A204.1 (cell line): ENCODE measurements at regions not wholly inside any gene's neighbourhood (a gene's known extent, or its start where the extent isn't known, plus 50 kb on each side); places are given as distances from the start of the nearest gene placed in this dataset.

Experiments used
- FAIRE-seq: peaks from 2 replicates; lab custom pipeline; 2012; peaks lifted over from hg19 to GRCh38; lab: Jason Lieb, UNC

DNA sequence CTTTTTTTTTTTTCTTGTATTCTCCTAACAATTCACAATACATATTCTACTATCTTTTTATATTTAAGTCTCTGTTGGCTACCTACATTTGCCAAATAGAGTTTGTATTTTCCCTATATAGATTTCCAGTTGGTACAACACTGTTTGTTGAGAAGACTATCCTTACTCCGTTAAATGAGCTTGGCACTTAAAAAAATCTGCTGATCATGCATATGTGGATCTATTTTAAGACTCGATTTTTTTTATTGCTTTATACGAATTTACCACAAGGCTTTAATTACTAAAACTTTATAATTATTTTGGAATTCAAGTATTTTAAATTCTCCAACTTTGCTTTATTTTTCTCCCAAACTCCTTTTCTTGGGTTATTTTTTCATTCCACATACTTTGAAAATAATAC lies 855.6 kb downstream of the C6orf118 start:
- no peak for FAIRE-seq

DNA sequence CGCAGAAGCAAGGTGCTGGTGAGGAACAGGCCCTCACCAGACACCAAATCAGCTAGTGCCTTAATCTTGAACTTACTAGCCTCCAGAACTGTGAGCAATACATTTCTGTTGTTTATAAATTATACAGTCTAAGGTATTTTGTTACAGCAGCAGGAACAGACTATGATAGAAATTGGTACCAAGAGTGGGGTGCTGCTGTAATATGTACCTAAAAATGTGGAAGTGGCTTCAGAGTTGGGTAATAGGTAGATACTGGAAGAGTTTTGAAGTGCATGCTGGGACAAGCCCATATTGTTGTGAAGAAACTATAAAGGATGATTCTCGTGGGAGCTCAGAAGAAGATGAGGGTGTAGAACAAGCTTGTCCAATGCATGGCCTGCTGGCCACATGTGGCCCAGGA lies 866.8 kb downstream of the C6orf118 start:
- FAIRE-seq: no peak

DNA sequence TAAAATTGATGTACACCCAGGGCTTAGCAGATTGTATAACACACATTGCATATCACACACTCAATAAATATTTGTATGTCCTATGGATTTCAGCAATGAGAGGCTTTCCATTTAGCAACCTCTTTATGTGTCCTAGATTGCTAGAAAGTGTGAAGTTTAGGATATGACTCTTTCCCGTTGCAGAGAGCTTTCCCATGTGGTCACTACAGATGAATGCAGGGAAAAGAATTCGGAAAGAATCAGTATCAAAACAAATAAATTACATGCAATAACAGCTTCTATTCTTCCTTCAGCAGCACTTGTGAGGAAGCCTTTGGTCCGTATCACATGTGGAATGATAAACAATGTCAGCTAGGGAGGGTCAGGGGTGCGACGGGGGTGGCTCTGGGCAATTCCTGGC lies 870.1 kb downstream of the C6orf118 start:
- FAIRE-seq: no peak

DNA sequence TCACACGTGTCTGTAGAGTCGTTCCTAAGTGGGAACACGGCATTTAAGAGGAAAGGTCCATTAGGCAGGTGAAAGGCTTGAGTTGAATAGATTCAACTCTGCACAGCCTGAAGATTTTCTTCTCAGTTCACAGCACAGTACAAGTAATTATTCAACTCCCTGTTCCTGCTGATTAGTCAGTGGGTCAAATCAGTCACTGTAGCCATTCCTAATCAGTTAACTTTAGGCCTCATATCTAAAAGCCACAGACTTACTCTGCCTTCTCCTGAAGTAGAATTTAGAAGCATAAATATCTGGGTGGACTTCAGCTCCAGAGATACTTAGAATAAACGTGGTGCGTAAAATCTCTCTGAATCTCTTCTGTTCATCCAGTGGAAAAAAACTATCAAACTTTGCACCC lies 872.4 kb downstream of the C6orf118 start:
- FAIRE-seq: no peak

DNA sequence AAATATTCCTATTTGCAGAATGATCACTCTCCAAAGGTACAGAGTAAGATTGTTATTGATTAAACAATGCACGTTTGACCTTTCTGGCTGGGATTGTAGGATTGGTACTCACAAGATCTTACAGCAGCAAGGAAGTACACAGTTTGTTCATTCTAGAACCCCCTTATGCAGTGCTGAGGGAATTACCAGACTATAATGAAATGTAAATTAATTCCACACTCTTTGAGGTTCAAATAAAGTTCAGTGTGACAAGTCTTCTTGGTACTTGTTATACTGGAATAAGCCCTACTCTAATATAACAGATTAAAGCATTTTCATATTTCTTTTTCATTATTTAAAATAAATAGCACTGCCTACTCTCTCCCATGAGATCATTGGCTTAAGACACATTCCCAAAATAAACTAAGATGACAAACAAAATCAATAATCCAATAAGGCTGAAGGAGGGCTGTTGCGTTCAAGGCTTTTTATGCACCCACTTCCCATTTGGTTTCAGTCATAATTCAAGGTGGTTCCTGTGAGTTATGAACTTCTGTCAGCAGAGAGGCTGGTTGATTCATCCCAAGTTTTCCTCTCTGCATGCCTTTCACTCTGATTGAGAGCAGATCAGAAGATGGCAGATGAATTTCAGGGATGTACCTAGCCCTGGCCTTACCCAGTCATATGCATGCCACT lies 881.5 kb downstream of the C6orf118 start:
- FAIRE-seq: no peak

DNA sequence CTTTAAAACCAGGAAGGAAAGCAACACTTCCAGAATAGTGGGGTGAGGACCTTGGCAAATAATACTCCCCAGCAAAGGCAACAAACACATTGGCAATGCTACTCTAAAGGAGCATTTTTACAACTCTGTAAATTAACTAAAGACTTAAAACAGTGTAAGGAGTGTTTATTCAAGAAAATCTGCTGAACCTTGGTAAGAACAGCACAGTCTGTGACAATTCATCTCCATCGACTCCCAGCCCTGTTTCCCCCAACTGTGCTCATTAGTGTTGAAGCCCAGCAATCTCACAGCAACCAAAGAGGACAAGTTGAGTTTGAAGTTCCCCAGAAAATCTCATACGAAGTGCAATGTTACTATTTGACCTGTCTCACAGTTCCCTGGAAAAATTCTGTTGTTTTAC lies 884.9 kb downstream of the C6orf118 start:
- no peak for FAIRE-seq

DNA sequence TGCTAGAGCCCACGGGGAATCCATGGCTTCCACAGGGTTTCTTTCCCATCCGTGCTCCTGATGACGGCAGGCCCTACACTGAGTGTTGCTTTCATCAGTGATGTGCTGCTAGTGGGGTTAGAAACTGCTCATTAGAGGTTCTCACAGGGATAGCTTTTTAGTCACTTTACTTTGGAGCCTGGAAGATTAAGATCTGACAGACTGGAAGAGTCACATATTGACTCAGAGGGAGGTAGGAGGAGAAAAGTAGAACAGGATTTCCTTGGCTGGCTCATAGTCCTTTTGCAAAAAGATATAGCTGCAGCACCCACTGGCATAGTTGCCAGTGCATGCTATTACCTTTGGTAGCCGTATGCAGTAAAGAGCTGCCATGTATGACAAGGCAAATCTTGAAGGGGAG lies 890.3 kb downstream of the C6orf118 start:
- FAIRE-seq: no peak

DNA sequence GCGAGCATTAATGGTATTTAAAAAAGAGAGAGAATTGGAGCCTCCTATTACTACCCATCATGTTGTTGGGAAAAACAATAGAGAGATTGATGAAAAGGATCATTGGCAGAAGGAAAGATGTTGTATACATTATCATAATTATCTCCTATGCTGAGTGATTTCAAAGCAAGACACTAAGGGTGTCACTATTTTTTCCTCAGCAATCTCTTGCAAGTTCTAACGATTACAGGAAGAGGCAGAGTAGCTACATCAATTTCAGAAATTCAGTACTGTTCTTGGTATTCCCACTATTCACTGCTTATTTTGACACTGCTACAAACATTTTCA lies 891.2 kb downstream of the C6orf118 start:
- no peak for FAIRE-seq

DNA sequence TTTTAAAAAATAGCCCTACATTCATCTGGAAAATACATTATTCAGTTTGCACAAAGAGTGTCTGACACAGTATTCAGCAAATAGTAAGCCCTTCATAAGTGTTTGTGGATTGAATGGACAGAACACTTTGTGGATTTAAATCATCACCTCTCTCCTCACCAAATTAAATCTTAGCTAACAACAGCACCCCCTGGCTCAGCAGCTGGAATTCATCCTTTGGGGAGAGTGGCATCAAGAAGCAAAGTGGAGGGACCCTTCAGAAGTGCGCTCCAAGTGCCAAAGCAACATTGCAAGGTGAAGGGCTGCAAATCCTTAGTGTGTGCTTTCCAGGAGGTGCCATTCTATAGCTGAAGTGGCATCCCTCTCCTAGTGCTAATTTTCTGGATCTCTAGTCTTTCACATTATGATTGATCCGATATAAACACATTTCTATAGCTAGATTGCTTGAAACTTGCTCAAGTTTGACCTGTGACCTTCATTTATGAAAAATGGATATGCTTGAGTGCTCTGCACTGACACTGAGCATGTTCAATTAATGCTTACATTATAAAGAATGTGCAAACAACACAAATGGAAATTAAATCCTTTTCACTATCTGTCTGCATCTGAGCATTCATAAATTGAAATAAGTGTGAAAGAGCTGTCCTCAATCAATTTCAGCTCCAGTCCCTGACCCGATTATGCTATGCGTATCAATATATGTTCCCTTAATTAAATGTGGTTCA lies 891.7 kb downstream of the C6orf118 start:
- FAIRE-seq: no peak

DNA sequence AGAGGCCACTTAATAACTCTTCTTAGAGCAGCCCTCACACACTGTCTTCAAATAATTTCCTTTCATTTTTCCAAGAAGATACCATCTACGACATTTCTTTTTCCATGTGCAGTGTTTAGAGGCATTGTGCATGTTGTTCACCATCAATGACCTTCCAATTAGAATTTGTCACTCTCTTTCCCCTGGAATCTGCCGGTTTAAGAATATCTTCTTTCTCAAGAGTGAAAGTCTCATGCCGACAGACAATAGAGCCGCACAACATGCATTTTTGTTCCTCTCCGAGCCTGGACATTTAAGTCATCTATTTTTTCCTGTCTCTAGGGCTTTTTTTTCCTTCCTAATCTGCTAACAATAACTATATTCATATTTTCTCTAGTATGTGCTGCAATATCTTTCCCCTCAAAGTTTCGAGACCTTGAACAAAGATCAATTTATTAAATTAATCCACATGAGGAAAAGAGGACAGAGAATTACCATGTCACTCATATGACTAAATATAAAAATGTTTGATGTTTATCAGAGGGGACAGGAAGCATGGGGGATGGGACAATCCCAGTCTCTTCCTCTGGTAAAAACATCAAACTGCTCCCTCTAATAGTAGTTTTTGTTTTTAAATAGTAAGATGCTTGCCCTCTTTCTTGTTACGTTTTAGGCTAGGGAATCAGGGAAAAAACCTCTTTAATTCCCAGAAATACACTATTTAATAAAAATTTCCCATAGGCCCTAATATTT lies 893.4 kb downstream of the C6orf118 start:
- FAIRE-seq: no peak

DNA sequence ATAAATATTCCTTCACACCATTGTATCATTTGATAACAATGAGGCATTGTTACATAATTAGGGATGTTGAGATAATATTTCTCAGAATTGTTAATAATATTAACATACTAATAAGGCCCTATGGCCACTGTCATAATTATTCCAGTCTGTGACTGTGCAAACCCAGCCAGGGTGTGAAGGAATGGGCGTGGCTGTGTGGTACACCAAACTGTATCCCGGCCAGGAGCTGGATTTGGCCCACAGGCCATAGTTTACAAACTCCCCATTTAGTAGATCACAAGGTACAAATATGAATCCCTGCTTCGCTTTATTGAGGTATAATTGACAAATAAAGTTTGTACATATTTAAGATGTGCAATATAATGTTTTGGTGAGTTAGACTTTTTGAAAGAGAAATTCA lies 894.7 kb downstream of the C6orf118 start:
- no peak for FAIRE-seq

DNA sequence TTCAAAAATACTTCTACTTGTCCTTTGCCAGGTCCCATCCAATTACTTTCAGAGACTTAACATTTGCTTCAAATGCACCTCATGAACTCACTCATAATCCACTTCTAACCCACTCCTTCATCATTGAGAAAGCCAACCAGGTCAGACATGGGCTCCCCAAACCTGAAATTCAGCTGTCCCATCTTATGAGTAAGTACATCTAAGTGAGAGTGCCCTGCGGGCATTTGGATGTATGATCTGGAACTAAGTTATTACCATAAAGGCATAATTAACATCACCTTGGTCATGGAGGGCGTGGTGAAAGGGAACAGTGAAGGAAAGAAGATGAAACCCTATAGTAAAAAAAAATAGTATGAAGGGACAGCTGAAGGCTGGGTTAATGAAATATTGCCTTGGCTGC lies 896.8 kb downstream of the C6orf118 start:
- no peak for FAIRE-seq

DNA sequence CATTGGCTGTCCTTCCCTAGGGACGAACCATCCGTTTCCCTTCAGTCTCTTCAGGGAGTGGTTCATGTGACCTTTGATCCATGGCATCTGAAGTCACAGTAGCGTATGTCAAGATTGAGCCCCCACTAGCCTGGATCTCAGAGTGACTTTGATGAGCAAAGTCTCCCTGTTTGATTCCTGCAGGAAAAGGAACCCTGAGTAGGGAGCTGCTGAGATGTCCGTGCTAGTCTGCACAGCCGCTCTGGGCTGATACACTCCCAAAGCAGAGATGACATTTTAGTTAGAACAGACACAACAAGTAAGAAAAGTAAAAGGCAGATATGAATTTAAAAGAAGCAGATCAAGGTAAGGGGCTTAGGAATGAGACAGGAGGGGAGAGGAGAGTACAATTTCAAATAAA lies 899.4 kb downstream of the C6orf118 start:
- FAIRE-seq: no peak

DNA sequence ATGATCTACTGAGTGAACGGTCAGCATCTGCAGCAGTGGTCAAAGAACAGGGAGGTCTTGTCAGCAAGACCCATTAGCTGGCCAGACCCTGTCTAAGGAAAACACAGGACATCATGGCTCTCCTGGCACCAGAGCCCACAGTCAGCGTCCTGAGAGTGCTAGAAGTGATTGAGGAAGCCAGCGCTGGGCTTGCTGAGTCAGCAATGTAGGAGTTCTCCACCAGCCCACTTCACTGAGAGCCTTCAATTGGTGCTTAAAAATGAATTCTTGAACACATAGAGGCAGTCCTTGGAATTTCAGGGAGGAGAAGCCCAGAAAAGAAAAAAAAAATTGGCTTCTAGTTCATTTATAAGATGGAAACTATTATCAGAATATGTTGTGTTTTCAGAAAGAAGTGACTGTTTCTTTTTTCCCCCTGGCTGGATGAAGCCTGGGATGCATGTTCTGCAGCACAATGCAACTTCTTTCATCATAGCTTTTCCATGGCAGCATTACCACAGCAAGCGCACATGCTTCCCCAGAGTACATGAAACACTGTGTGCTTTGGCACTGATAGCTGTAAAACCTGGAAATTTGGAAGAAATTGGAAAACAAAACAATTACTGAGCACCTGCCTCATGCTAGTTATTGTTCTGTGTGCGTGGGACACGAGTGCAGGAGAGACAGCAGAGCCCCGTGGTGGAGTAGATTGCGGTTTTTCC lies 899.9 kb downstream of the C6orf118 start:
- no peak for FAIRE-seq

DNA sequence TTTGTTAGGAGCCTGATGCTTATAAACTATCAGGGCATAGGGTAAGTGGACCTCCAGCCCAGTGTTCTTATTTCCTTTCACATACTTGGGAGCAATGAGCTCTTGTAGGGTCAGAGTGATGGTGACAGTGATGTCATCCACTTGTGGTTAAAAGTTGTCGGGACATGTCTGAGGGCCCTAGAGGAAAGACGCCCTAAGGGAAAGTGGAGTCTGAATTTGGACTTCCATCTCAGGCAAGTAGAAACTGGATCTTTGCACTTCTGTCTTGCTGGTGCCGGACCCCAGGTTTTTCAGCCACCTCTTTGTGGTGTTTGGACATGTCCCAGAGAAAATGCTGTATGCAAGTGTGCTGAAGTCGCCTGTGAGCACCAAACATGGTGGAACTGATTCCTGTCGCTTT lies 900.5 kb downstream of the C6orf118 start:
- FAIRE-seq: no peak

DNA sequence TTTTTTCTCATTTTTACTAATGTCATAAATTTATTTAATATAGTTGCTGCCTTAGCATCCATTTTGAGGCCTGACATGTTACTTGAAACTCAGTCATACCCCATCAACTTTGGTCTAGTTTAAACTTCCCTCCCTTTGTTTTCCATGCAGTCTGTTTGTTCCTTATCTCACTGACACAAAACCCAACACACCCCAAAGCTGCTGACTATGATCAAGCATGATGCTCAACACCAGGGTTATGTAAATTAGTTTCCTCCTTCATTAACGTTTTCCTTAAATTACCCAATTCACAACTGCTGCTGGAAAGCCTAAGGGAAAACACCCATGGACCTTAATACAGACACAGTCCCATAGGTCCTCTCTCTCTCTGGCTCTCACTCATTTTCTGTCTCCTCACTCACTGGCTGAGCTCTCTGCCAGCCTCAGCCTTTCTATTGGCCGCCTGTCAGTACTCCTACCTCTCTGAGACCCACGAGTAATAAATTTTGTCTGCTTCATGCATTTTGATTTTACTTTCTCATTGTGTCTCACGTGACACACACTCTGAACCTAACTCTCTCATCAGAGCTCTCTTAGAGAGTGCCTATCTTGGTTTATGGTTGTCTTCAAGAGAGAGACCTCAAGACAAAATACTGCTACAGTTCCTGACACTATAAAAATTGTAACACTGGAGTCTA lies 904.5 kb downstream of the C6orf118 start:
- no peak for FAIRE-seq

DNA sequence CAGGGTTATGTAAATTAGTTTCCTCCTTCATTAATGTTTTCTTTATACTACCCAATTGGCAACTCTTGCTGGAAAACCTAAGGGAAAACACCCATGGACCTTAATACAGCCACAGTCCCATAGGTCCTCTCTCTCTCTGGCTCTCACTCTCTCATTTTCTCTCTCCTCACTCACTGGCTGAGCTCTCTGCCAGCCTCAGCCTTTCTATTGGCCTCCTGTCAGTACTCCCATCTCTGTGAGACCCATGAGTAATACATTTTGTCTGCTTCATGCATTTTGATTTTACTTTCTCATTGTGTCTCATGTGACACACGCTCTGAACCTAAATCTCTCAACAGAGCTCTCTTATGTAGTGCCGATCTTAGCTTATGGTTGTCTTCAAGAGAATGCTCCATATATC lies 907.5 kb downstream of the C6orf118 start:
- FAIRE-seq: no peak

DNA sequence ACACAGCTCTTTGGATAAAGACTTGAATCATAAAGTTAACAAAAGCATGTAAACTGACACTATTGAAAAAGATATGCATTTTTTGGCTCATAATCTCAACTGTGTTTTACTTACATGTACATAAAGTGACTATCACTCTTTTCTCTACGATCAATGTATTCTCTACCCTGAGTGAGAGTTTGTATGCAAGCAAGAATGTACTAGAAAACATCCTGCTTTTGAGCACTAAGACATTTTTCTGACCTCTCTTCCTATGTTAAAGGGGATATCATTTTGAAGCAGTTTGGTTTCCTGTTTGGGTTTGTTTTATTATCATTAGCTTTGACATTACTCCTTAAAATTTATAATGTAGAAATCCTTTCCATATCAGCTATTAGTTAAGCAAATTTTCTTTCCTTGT lies 910.8 kb downstream of the C6orf118 start:
- no peak for FAIRE-seq

DNA sequence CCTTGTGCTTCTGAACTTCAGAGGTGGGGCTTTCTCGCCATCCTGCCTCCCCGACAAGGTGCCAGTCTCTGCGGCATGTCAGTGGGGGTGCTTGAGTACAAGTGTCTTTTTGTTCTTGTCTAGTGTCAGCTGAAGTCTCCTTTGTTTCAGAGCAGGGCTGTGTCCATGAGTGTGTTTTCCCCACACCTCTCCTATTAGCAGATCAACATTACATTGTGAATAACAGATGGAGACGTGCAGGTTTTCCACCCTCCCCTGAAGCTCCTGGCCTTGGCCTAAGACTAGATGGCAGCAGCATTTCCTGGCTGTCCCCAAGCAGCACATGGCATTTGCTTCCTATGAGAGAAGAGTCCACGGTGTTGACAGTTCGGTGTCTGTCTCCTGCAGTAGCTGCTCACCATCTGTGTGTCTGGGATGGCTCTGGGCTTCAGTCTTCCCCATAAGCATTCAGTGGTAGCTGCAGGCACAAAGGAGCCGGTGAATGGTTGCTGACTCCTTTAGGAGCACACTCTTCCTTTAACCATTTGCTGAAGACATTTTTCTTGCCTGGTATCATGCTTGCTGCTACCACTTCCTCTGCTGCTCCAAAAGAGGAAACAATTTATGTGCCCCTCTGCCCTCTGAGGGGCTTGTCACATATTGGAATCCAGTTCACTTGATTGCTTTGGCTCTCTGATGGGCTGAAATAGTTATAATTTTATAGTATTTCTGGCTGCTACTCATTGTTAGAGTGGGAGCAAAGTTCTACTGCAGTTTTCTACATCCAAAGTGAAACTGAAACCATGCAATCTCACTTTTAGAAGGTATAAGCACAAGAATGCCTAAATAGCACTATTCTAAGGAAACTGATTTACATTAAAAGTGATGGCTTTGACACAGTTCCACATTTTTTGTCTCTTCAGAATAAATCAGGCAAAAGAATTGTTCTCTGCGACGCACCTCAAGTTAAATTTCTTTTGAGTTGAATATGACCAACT lies 913.0 kb downstream of the C6orf118 start:
- no peak for FAIRE-seq

DNA sequence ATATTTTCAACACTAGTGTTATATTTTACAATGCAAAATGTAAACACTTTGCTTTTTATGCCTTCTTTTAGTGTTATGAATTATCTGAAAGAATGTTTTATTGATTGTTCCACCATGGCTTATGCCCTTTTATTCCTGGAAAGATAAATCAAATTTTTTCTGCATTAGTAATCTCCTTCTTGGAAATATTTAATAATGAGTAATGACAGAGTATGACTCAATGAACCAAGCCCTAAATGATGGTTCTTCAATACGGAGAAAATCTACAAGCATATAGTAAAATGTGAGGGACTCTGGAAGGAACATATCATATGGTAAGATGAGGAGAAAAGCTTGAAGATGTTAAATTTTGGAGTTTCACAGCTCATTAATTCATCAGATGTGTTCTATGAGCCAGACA lies 929.6 kb downstream of the C6orf118 start:
- FAIRE-seq: no peak

DNA sequence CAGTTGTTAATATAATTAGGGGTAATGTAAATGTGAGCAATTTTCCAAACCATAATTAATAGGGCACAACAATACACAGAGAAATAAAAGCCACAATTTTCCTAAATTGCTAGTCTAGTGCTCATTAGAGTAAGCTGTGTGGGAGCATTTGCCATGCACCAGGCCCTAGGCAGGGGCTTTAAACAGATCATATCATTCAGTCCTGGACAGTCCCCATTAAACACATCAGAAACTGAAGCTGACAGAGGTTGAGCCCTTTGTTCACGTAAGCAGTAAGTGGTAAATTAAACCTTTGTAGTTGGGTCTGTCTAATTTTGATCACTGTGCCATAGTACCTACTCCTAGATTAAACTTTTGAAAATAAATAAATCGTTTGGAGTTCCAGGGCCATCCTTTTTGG lies 931.1 kb downstream of the C6orf118 start:
- FAIRE-seq: no peak
